Nephron (organoid): ENCODE measurements at regions not wholly inside any gene's neighbourhood (a gene's known extent, or its start where the extent isn't known, plus 50 kb on each side); places are given as distances from the start of the nearest gene placed in this dataset.

Experiments used
- H3K27ac Mint-ChIP-seq, 3 experiments: 2 replicates each; pipeline ENCODE4 v1.8.0; 2020; ENCODE audit warnings: mixed read lengths in 3 of 3, mild to moderate bottlenecking in 2 of 3, moderate library complexity in 1 of 3
- H3K27me3 Mint-ChIP-seq: 2 replicates; pipeline ENCODE4 v1.8.0; 2021; ENCODE audit warnings: low read depth, mild to moderate bottlenecking, moderate library complexity, mixed read lengths
- H3K36me3 Mint-ChIP-seq: 2 replicates; pipeline ENCODE4 v1.8.0; 2020; ENCODE audit warnings: low read depth, mixed read lengths
- H3K4me1 Mint-ChIP-seq: 2 replicates; pipeline ENCODE4 v1.8.0; 2020; ENCODE audit warnings: mixed read lengths
- H3K4me3 Mint-ChIP-seq, 3 experiments: 2 replicates each; pipeline ENCODE4 v1.8.0; 2020; ENCODE audit warnings: mild to moderate bottlenecking in 3 of 3, mixed read lengths in 3 of 3, moderate library complexity in 2 of 3
- H3K9me3 Mint-ChIP-seq: 2 replicates; pipeline ENCODE4 v1.8.0; 2020; ENCODE audit warnings: mixed read lengths
- TF ChIP-seq, protein P1 (sequence below), 3 experiments: fragments of 200-600 bp; sonication (generic); IDR thresholded peaks; one replicate each; pipeline ENCODE4 v1.5.0; 2021; ENCODE audit warnings: antibody characterized with exemption in 3 of 3; ENCODE audit not compliant: unreplicated experiment in 3 of 3

DNA sequence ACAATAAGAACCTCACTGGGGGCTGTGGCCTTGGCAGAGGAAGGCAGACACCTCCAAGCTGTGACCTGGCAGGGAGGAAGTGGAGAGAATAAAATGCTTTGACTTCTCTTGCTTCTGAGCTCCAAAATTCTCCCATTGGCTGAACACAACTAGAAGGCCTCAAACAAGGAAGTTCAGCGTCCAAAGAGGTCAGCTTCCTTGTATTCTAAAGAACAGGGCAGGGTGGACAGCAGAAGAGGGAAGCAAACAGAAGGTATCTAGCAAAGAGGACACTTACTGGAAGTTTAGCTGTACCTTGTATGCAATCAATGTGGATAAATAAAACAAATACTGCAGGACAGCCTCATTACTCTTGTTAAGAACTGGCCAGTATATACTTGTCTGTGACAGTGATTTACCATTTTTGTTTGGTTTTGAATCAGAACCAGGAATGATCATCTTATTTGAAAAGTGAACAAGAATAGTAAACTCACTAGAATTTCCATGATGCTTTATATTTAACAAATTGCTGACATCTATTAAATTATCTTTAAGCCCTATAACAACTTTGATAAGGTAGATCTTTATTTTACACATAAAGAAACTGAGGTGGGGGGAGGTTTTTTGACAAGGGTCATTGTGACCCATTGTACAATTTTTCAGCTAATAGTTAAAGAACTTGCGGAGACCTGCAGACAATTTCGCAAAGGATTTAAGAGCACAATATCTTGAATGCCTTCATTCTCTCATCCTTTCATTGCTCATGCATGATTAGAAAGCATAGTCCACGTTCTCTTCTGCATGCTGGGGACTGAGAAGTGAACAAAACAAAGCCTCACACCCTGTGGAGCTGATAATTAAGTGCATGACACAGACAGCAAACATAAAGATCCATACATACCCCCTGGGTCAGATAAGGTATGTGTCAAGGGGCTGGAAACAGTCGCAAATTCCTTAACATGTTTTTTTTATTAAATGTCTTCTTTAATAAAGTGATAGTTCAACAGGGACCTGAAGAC lies 1448.0 kb downstream of the AACS start:
- Mint-ChIP-seq H3K4me1 (no peaks in the 10 kb centered on the region), H3K4me3 (no peak overlapping the region), H3K27ac (no peak overlapping the region), H3K9me3 (peaks cover 2% of the 10 kb centered on the region), H3K36me3 (no peaks in the 10 kb centered on the region), H3K27me3 (no peaks in the 10 kb centered on the region)
- TF ChIP-seq, protein P1, sequence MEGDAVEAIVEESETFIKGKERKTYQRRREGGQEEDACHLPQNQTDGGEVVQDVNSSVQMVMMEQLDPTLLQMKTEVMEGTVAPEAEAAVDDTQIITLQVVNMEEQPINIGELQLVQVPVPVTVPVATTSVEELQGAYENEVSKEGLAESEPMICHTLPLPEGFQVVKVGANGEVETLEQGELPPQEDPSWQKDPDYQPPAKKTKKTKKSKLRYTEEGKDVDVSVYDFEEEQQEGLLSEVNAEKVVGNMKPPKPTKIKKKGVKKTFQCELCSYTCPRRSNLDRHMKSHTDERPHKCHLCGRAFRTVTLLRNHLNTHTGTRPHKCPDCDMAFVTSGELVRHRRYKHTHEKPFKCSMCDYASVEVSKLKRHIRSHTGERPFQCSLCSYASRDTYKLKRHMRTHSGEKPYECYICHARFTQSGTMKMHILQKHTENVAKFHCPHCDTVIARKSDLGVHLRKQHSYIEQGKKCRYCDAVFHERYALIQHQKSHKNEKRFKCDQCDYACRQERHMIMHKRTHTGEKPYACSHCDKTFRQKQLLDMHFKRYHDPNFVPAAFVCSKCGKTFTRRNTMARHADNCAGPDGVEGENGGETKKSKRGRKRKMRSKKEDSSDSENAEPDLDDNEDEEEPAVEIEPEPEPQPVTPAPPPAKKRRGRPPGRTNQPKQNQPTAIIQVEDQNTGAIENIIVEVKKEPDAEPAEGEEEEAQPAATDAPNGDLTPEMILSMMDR (IDR thresholded peaks at IDR 0.05; ENCODE audit: unreplicated experiment in 3 of 3) = no peak

GRCh38 chr12:126518596-126519200 lies 1453.5 kb downstream of the AACS start:
- Mint-ChIP-seq H3K4me3 (no peak overlapping the region), H3K27me3 (no peaks in the 10 kb centered on the region), H3K36me3 (no peaks in the 10 kb centered on the region), H3K9me3 (peaks cover 2% of the 10 kb centered on the region), H3K27ac (no peak overlapping the region), H3K4me1 (no peaks in the 10 kb centered on the region)
- TF ChIP-seq, protein P1 (IDR thresholded peaks at IDR 0.05; ENCODE audit: unreplicated experiment in 3 of 3) = no peak

DNA sequence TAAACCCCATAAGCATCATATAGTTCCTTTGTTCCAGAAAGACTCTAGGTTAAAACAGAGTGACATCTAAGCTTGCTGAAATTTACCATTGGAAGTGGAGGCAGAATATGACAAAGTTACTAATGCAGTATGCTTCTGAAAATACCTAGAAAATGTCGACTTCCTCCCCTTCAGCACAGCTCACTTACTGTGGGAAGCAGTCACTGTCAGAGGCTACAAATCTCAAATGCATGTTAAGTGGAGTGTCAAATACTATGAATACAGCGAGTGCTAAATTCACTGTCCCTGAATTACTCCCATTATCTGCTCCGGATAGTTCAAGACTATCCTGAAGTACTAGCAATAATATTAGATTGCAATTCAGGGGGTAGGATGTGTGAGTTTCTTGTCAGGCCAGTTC lies 1454.6 kb downstream of the AACS start:
- Mint-ChIP-seq H3K27me3 (no peaks in the 10 kb centered on the region), H3K36me3 (no peaks in the 10 kb centered on the region), H3K4me1 (no peaks in the 10 kb centered on the region), H3K27ac (no peak overlapping the region), H3K9me3 (peaks cover 2% of the 10 kb centered on the region), H3K4me3 (no peak overlapping the region)
- TF ChIP-seq, protein P1 (IDR thresholded peaks at IDR 0.05; ENCODE audit: unreplicated experiment in 3 of 3) = no peak

GRCh38 chr12:126523891-126524290 lies 1458.7 kb downstream of the AACS start:
- H3K4me1 Mint-ChIP-seq = no peaks in the 10 kb centered on the region
- H3K36me3 Mint-ChIP-seq = no peaks in the 10 kb centered on the region
- no peak overlapping the region for H3K27ac Mint-ChIP-seq
- no peak overlapping the region for H3K4me3 Mint-ChIP-seq
- H3K9me3 Mint-ChIP-seq = no peaks in the 10 kb centered on the region
- H3K27me3 Mint-ChIP-seq = no peaks in the 10 kb centered on the region
- TF ChIP-seq, protein P1 (IDR thresholded peaks at IDR 0.05; ENCODE audit: unreplicated experiment in 3 of 3) = no peak

DNA sequence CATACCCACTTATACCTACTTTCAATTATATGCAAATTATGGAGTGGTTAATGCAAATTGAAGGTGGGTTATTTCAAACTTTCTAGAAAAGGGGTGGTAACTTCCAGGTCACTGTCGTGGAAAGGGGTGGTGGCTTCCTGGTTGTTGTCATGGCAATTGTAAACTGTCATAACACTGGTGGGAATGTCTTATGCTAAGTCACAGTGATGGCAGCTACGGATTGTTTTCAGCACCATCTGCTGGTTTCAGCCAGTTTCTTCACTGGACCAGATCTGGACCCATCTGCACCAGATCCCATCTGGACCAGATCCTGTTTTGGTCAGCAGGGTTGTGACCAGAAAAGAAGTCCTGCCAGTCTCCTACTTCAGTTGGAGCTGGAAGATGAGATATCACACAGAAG lies 1469.3 kb downstream of the AACS start:
- H3K27ac Mint-ChIP-seq = no peak overlapping the region
- no peaks in the 10 kb centered on the region for H3K9me3 Mint-ChIP-seq
- TF ChIP-seq, protein P1 (IDR thresholded peaks at IDR 0.05; ENCODE audit: unreplicated experiment in 3 of 3) = no peak
- H3K4me1 Mint-ChIP-seq = no peaks in the 10 kb centered on the region
- no peak overlapping the region for H3K4me3 Mint-ChIP-seq
- no peaks in the 10 kb centered on the region for H3K36me3 Mint-ChIP-seq
- H3K27me3 Mint-ChIP-seq = peaks cover 4% of the 10 kb centered on the region
